HFF-Myc (cell line): ENCODE measurements at regions not wholly inside any gene's neighbourhood (a gene's known extent, or its start where the extent isn't known, plus 50 kb on each side); places are given as distances from the start of the nearest gene placed in this dataset.

Experiments used
- DNase-seq: peaks from one replicate; pipeline ENCODE4 v3.0.0-alpha.2; 2011; ENCODE audit warnings: low read depth; ENCODE audit errors: extremely low read depth
- H3K4me3 ChIP-seq: replicated peaks from 2 replicates; pipeline ENCODE4 v1.5.1; 2011; ENCODE audit warnings: low read depth, mild to moderate bottlenecking, control low read depth, low read length
- TF ChIP-seq, protein P1 (sequence below): IDR thresholded peaks from 2 replicates; pipeline ENCODE4 v1.5.1; 2012; ENCODE audit warnings: mild to moderate bottlenecking, low read depth, low read length, control low read depth; ENCODE audit errors: missing control alignments

DNA sequence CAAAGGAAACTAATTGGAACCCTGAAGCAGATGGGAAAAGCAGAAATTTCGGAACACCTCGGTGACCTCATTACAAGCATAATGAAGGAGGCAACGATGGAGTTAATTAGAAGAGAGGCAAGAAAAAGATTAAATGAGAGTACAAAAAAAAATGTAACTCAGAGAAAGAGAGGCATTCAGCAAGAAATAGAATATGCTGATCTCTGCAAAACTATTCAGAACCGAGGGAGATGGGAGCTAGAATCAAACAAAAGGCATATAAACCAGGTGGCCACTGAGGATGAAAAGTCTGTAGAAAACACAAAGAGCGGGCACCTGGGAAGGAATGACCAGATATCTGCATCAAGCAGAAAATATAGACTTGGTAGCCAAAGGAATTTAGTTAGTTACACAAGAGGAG, 118.9 kb downstream of the CETN3 start:
- H3K4me3 ChIP-seq, result no peak overlapping the region
- DNase-seq, result no peak
- TF ChIP-seq, protein P1, sequence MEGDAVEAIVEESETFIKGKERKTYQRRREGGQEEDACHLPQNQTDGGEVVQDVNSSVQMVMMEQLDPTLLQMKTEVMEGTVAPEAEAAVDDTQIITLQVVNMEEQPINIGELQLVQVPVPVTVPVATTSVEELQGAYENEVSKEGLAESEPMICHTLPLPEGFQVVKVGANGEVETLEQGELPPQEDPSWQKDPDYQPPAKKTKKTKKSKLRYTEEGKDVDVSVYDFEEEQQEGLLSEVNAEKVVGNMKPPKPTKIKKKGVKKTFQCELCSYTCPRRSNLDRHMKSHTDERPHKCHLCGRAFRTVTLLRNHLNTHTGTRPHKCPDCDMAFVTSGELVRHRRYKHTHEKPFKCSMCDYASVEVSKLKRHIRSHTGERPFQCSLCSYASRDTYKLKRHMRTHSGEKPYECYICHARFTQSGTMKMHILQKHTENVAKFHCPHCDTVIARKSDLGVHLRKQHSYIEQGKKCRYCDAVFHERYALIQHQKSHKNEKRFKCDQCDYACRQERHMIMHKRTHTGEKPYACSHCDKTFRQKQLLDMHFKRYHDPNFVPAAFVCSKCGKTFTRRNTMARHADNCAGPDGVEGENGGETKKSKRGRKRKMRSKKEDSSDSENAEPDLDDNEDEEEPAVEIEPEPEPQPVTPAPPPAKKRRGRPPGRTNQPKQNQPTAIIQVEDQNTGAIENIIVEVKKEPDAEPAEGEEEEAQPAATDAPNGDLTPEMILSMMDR, result no peak

DNA sequence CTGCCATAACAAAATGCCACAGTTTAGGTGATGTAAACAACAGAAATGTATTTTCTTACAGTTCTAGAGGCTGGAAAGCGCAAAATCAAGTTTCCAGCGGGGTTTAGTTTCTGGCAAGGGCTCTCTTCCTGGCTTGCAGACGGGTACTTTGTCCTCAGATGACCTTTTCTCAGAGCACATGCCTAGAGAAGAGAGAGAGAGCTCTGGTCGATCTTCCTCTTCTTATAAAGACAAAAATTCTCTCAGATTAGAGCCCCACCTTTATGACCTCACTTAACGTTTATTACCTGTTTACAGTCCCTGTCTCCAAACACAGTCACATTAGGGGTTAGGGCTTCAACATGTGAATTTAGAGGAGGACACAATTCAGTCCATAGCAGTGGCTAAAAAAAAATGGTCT, 119.7 kb downstream of the CETN3 start:
- H3K4me3 ChIP-seq, result no peak overlapping the region
- TF ChIP-seq, protein P1, result no peak
- DNase-seq, result no peak

DNA sequence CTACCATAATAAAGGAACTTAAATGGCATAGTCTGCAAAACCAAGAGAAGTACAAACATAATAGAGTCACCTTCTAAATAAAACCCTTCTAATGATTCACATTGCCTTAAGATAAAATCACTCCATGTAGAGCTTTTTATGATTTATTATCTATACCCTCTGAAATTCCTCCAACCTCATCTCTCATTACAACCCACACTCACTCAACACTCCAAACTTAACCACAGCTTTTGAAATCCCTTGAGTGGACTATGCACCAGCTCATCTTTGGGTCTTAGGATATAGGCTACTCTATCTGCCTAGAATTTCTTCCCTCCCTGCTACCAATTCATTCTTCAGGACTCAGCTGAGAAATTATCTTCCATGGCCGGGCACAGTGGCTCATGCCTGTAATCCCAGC, 122.5 kb downstream of the CETN3 start:
- DNase-seq, result no peak
- TF ChIP-seq, protein P1, result no peak
- H3K4me3 ChIP-seq, result no peak overlapping the region

DNA sequence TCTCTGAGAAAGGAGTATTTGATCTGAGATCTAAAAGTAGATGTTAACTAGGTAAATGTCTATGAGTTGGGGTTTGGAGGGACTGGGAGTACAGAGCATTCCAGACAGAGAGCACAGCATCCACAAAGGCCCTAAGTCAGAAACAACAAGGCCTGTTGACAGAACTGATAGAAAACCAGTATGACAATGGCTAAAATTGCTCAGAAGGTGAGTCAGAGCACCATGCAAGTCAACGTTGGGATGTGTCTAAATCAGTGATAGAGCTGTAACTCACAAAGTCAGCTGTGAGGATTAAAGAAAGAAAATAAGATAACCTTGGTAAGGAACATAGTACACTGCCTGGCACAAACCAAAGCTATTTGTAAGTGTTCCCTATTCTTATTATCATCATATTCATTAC, 124.0 kb downstream of the CETN3 start:
- DNase-seq, result no peak
- TF ChIP-seq, protein P1, result no peak
- H3K4me3 ChIP-seq, result no peak overlapping the region

DNA sequence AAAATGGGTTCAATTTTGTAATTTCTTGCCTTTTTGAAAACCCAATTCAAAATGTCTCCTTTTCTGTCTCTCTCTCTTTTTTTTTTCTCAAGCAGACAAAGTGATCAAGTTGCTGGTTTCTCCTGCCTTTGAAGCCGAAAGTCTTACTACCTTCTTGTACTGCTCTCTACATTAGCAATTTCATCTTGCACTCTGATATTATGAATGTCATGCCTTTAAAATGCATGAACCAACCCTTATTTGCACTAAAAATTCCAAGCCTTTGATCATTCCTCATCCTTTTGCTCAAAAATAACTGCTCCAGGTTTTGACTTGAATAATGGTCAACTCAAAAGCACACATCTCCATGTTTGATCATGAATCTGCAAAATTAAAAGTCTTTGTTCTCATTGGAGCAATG, 125.2 kb downstream of the CETN3 start:
- TF ChIP-seq, protein P1, result no peak
- DNase-seq, result no peak
- no peak overlapping the region for H3K4me3 ChIP-seq

DNA sequence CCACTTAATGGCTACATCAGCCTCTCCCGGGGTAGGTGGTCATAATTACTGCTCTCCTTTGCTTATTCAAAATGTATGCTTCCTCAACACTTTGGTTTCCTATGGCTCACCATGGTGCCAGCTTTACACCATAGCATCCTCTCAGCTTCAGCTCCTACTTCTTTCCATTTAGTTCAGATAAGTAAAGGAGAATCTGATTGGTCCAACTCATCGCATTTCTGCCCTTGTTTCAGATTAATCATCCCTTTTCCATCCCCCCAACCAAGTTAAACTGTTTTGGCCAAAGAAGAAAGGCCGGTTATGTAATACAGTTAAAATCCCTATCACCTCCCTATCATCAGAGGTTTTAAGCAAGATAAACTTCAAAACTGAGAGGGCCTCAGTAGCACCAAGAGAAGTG, 130.5 kb downstream of the CETN3 start:
- TF ChIP-seq, protein P1, result no peak
- H3K4me3 ChIP-seq, result no peak overlapping the region
- no peak for DNase-seq

DNA sequence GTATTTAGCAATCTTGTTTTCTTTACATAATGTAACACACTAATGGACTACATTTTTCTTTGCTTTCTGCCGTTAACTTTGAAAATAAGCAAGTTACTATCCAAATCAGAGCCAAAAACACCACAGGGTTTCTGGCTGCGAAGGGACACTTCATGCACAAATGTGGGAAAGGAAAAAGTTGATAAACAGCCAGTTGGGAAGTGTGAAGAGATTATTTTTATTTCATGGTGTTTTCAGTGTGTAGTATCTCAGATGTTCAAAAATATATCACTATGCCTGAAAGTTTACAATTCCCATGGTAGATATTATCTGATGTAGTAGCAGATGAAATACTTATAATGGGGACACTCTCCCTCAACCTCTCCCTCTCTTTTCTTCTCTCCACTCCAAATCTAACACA, 135.3 kb downstream of the CETN3 start:
- DNase-seq, result no peak
- no peak overlapping the region for H3K4me3 ChIP-seq
- TF ChIP-seq, protein P1, result no peak
